K562 (cell line): ENCODE measurements at regions not wholly inside any gene's neighbourhood (a gene's known extent, or its start where the extent isn't known, plus 50 kb on each side); places are given as distances from the start of the nearest gene placed in this dataset.

Experiments
- ATAC-seq: fragments of 200-7000 bp; cut with Tn5 transposase; 3 replicates; pipeline ENCODE4 v1.9.1; 2020; ENCODE audit warnings: moderate library complexity
- BruUV-seq: library from RNA; stranded (reverse); fragments of 400-500 nt; replicated peaks from 2 replicates; lab custom pipeline; 2021; lab: Mats Ljungman, UMichigan
- CTCF ChIA-PET: fragments of 300-600 bp; formaldehyde crosslinking; extraction: SDS; loops from one replicate; lab custom pipeline; 2021; ENCODE audit warnings: low intra/inter-chr PET ratio; lab: Yijun Ruan, JAX
- POLR2A ChIA-PET: fragments of 300-600, 350-650 bp; sonication (Branson Sonifier 250); formaldehyde crosslinking; extraction: SDS; loops from one replicate; lab custom pipeline; 2021; ENCODE audit warnings: antibody characterized with exemption, inconsistent platforms; lab: Yijun Ruan, JAX
- DNase-seq, 4 experiments: peaks; one replicate each; pipeline versions ENCODE4 v3.0.0 to v3.0.0-alpha.2; 2011 to 2018; ENCODE audit warnings: low spot score in 3 of 4, mixed read lengths in 3 of 4; ENCODE audit errors: extremely low read depth in 1 of 4
- FAIRE-seq: peaks from 2 replicates; lab custom pipeline; 2011; peaks lifted over from hg19 to GRCh38; lab: Jason Lieb, UNC
- H2AFZ ChIP-seq: 2 replicates; pipeline ENCODE4 v1.6.0; 2011; ENCODE audit warnings: low read depth, low read length, control low read depth, inconsistent platforms
- H3K27ac ChIP-seq: fragments of 200-600 bp; 3 replicates; pipeline ENCODE4 v1.8.0; 2011; ENCODE audit warnings: low read depth, mild to moderate bottlenecking, control low read depth, inconsistent platforms, low read length, moderate library complexity, mixed read lengths; ENCODE audit errors: extremely low read depth
- H3K27me3 ChIP-seq, 2 experiments: fragments of 300-600 bp in 1 of 2; 2 replicates in 1 of 2; 3 replicates in 1 of 2; pipeline versions ENCODE4 v1.6.0 to v1.8.0; 2011; ENCODE audit warnings: inconsistent platforms in 2 of 2, low read length in 2 of 2, mild to moderate bottlenecking in 1 of 2, mixed read lengths in 1 of 2, moderate library complexity in 1 of 2; ENCODE audit not compliant: control insufficient read depth in 2 of 2, insufficient read depth in 2 of 2
- H3K36me3 ChIP-seq: fragments of 300-600 bp; 3 replicates; pipeline ENCODE4 v1.8.0; 2011; ENCODE audit warnings: mild to moderate bottlenecking, low read length, inconsistent platforms; ENCODE audit not compliant: control insufficient read depth, insufficient read depth
- H3K4me1 ChIP-seq, 2 experiments: fragments of 200-600 bp in 1 of 2; replicated peaks in 1 of 2; 2 replicates in 1 of 2; 3 replicates in 1 of 2; pipeline versions ENCODE4 v1.5.1 to v1.8.0; 2011; ENCODE audit warnings: inconsistent platforms in 2 of 2, low read length in 2 of 2, mild to moderate bottlenecking in 1 of 2, mixed read lengths in 1 of 2, moderate library complexity in 1 of 2; ENCODE audit not compliant: control insufficient read depth in 2 of 2, insufficient read depth in 2 of 2
- H3K4me2 ChIP-seq: 2 replicates; pipeline ENCODE4 v1.6.1; 2011; ENCODE audit warnings: low read length, control low read depth, inconsistent platforms, mixed read lengths; ENCODE audit not compliant: insufficient read depth
- H3K4me3 ChIP-seq: fragments of 200-600 bp; sonication (generic), shearing (Covaris generic); 2 replicates; pipeline ENCODE4 v1.5.1; 2016; ENCODE audit warnings: control low read depth, inconsistent platforms
- H3K79me2 ChIP-seq: fragments of 200-600 bp; 3 replicates; pipeline ENCODE4 v1.8.0; 2011; ENCODE audit warnings: low read length, inconsistent platforms; ENCODE audit not compliant: control insufficient read depth, insufficient read depth
- H3K9ac ChIP-seq, 2 experiments: 2 replicates each; pipeline versions ENCODE4 v1.6.0 to v1.6.1; 2011; ENCODE audit warnings: low read depth in 2 of 2, low read length in 2 of 2, control low read depth in 1 of 2, inconsistent platforms in 1 of 2, mild to moderate bottlenecking in 1 of 2, mixed read lengths in 1 of 2; ENCODE audit not compliant: insufficient read depth in 1 of 2
- H3K9me1 ChIP-seq: one replicate; pipeline ENCODE4 v1.6.0; 2011; ENCODE audit warnings: inconsistent platforms, mild to moderate bottlenecking, low read length, moderate library complexity; ENCODE audit not compliant: control insufficient read depth, insufficient read depth
- H3K9me3 ChIP-seq: replicated peaks from 2 replicates; pipeline ENCODE4 v1.5.1; 2011; ENCODE audit warnings: low read depth, low read length, inconsistent platforms; ENCODE audit not compliant: control insufficient read depth, insufficient read depth
- H4K20me1 ChIP-seq: replicated peaks from 2 replicates; pipeline ENCODE4 v1.6.1; 2011; ENCODE audit warnings: low read length, inconsistent platforms, mixed read lengths; ENCODE audit not compliant: control insufficient read depth, insufficient read depth
- CCAR2 ChIP-seq: fragments of 200-400 bp; formaldehyde crosslinking; IDR thresholded peaks from 2 replicates; pipeline ENCODE4 v1.6.1; 2017; ENCODE audit warnings: mild to moderate bottlenecking, low read depth, low read length
- CGGBP1 ChIP-seq: fragments of 250-450 bp; sonication (Bioruptor Pico); IDR thresholded peaks from 2 replicates; pipeline ENCODE4 v1.9.0; 2021; ENCODE audit warnings: mild to moderate bottlenecking
- EP300 ChIP-seq: IDR thresholded peaks from 2 replicates; pipeline ENCODE4 v1.6.1; 2012; ENCODE audit warnings: low read length, improper control_type of control experiment
- PHF8 ChIP-seq: fragments of 200-600 bp; sonication (generic); IDR thresholded peaks from 2 replicates; pipeline ENCODE4 v1.6.1; 2012; ENCODE audit warnings: mixed run types, mild to moderate bottlenecking, inconsistent platforms, low read length, moderate library complexity, borderline replicate concordance
- SIRT6 ChIP-seq: IDR thresholded peaks from one replicate; pipeline ENCODE4 v1.6.1; 2012; ENCODE audit warnings: low read depth, mild to moderate bottlenecking, control low read depth, inconsistent platforms, low read length, moderate library complexity
- TBL1XR1 ChIP-seq, 2 experiments: IDR thresholded peaks; 2 replicates each; pipeline ENCODE4 v1.6.1; 2012; ENCODE audit warnings: improper control_type of control experiment in 2 of 2, low read length in 2 of 2, mild to moderate bottlenecking in 1 of 2
- TFAP4 ChIP-seq: sonication (generic); formaldehyde crosslinking; IDR thresholded peaks from 2 replicates; pipeline ENCODE4 v1.8.0; 2022; ENCODE audit warnings: missing genetic modification reagents, mild to moderate bottlenecking, moderate library complexity, borderline replicate concordance
- U2AF1 ChIP-seq: fragments of 200-400 bp; formaldehyde crosslinking; optimal IDR thresholded peaks from 2 replicates; pipeline ENCODE3; 2017; ENCODE audit warnings: mild to moderate bottlenecking, low read depth, low read length, moderate library complexity
- USF1 ChIP-seq: sonication (generic); formaldehyde crosslinking; IDR thresholded peaks from 2 replicates; pipeline ENCODE4 v1.9.0; 2022; ENCODE audit warnings: mild to moderate bottlenecking, missing genetic modification reagents
- ZNF695 ChIP-seq: fragments of 450-650 bp; formaldehyde crosslinking; IDR thresholded peaks from 2 replicates; pipeline ENCODE4 v1.4.0; 2020; ENCODE audit warnings: mild to moderate bottlenecking, moderate library complexity
- WGBS: fragments of 100-300 bp; shearing (Covaris generic); methylation state at CpG from one replicate; pipeline ENCODE4 v1.1.6; 2016; ENCODE audit warnings: low coverage, mixed read lengths; ENCODE audit not compliant: insufficient coverage; ENCODE audit errors: missing lambda C conversion rate; 5-methylcytosine and 5-hydroxymethylcytosine counted together
- in situ Hi-C: fragments of 300-500 bp; cut with MboI; formaldehyde crosslinking; loops from 4 replicates; pipeline ENCODE4 v1.15.0; 2018; ENCODE audit warnings: inconsistent platforms, mixed read lengths
- intact Hi-C: fragments of 100-400 bp; cut with micrococcal nuclease; formaldehyde crosslinking; loops from 2 replicates; pipeline ENCODE4 v1.14.2; 2022
- TF ChIP-seq, protein P1 (sequence below): sonication (generic); formaldehyde crosslinking; IDR thresholded peaks from 2 replicates; pipeline ENCODE4 v1.8.1; 2023; ENCODE audit warnings: mild to moderate bottlenecking, missing genetic modification reagents

DNA sequence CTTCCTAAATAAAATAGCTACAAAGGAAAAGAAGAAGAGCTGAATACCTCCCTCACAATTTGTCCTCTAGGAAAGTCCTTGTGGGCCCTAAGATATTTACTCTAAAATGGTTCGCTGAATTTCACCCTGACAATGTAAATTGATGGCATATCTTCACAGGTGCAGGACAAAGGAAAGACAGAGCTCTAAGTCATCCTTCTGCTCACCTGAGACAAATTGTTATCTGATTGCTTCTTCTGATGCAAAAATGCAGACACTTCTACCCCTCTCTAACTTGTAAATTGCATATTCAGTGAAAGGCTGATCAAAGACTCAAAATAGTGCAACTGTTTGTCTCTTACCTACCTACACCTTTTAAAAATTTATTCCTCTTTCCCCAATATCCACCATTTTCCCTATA, 747.2 kb upstream of the PRR20A start:
- in situ Hi-C loops (no loop called here), intact Hi-C loops (no loop called here)
- Histone ChIP-seq H3K9me1 (no peaks in the 10 kb centered on the region), H3K79me2 (no peaks in the 10 kb centered on the region), H3K9me3 (no peaks in the 10 kb centered on the region), H3K4me1 (no peaks in the 10 kb centered on the region), H3K4me3 (no peak overlapping the region), H3K36me3 (no peaks in the 10 kb centered on the region), H4K20me1 (no peaks in the 10 kb centered on the region), H3K9ac (no peak overlapping the region), H3K4me2 (no peak overlapping the region), H3K27me3 (no peaks in the 10 kb centered on the region), H2AFZ (no peak overlapping the region), H3K27ac (no peak overlapping the region)
- POLR2A ChIA-PET, result no interaction called here
- DNase-seq (no peak), FAIRE-seq (no peak), ATAC-seq (no peak)
- no peak for TF ChIP-seq PHF8
- no peak for TF ChIP-seq TBL1XR1 (IDR thresholded peaks at IDR 0.05; ENCODE audit: low read length in 2 of 2)
- TF ChIP-seq CGGBP1 (CRISPR knock-in tag), result no peak
- no peak for TF ChIP-seq USF1 (CRISPR knock-in tag)
- no peak for TF ChIP-seq SIRT6
- TF ChIP-seq, protein P1, sequence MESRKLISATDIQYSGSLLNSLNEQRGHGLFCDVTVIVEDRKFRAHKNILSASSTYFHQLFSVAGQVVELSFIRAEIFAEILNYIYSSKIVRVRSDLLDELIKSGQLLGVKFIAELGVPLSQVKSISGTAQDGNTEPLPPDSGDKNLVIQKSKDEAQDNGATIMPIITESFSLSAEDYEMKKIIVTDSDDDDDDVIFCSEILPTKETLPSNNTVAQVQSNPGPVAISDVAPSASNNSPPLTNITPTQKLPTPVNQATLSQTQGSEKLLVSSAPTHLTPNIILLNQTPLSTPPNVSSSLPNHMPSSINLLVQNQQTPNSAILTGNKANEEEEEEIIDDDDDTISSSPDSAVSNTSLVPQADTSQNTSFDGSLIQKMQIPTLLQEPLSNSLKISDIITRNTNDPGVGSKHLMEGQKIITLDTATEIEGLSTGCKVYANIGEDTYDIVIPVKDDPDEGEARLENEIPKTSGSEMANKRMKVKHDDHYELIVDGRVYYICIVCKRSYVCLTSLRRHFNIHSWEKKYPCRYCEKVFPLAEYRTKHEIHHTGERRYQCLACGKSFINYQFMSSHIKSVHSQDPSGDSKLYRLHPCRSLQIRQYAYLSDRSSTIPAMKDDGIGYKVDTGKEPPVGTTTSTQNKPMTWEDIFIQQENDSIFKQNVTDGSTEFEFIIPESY, result no peak
- TF ChIP-seq EP300, result no peak
- TF ChIP-seq CCAR2, result no peak
- no peak for TF ChIP-seq U2AF1
- TF ChIP-seq TFAP4 (CRISPR knock-in tag), result no peak
- no peak for TF ChIP-seq ZNF695 (CRISPR knock-in tag)
- BruUV-seq, result no TSS peak
- WGBS, result 13% methylated on average over 1 of the region's 1 CpG
- CTCF ChIA-PET, result no interaction called here
